ENCODE measurements at regions not wholly inside any gene's neighbourhood (a gene's known extent, or its start where the extent isn't known, plus 50 kb on each side); places are given as distances from the start of the nearest gene placed in this dataset.

GRCh38 chr9:80231318-80232236 is 659.8 kb downstream of the TLE4 start:
- Mint-ChIP-seq H3K27ac (no peak overlapping the region), H3K4me3 (no peak overlapping the region), H3K27me3 (no peaks in the 10 kb centered on the region), H3K36me3 (no peaks in the 10 kb centered on the region), H3K9me3 (peaks cover 3% of the 10 kb centered on the region), H3K4me1 (no peaks in the 10 kb centered on the region)
- no peak for ATAC-seq (ENCODE audit: low read depth)
- POLR2A ChIA-PET: no interaction called here
- no peak for DNase-seq

GRCh38 chr9:80223897-80224296 is 652.1 kb downstream of the TLE4 start:
- no peaks in the 10 kb centered on the region for H3K36me3 Mint-ChIP-seq
- peaks cover 4% of the 10 kb centered on the region for H3K9me3 Mint-ChIP-seq
- no peak overlapping the region for H3K4me3 Mint-ChIP-seq
- ATAC-seq (ENCODE audit: low read depth) (no peak), DNase-seq (no peak)
- H3K4me1 Mint-ChIP-seq: no peaks in the 10 kb centered on the region
- no peak overlapping the region for H3K27ac Mint-ChIP-seq
- no peaks in the 10 kb centered on the region for H3K27me3 Mint-ChIP-seq
- POLR2A ChIA-PET: no interaction called here

- Mint-ChIP-seq H3K27me3 (no peaks in the 10 kb centered on the region), H3K27ac (no peak overlapping the region), H3K9me3 (peaks cover 4% of the 10 kb centered on the region), H3K4me3 (no peak overlapping the region), H3K4me1 (no peaks in the 10 kb centered on the region), H3K36me3 (no peaks in the 10 kb centered on the region)
- ATAC-seq (ENCODE audit: low read depth) (no peak), DNase-seq (no peak)
- POLR2A ChIA-PET: no interaction called here
Measured at GRCh38 chr9:80222466-80223169, 650.9 kb downstream of the TLE4 start.

- DNase-seq (no peak), ATAC-seq (ENCODE audit: low read depth) (no peak)
- Mint-ChIP-seq H3K27me3 (no peaks in the 10 kb centered on the region), H3K9me3 (no peaks in the 10 kb centered on the region), H3K4me3 (no peak overlapping the region), H3K36me3 (no peaks in the 10 kb centered on the region), H3K27ac (no peak overlapping the region), H3K4me1 (no peaks in the 10 kb centered on the region)
- POLR2A ChIA-PET: no interaction called here
Measured at GRCh38 chr9:80218328-80218727, 646.6 kb downstream of the TLE4 start.

- ATAC-seq (ENCODE audit: low read depth): no peak
- no peak overlapping the region for H3K4me3 Mint-ChIP-seq
- H3K4me1 Mint-ChIP-seq: no peaks in the 10 kb centered on the region
- POLR2A ChIA-PET: no interaction called here
- H3K36me3 Mint-ChIP-seq: no peaks in the 10 kb centered on the region
- no peak for DNase-seq
- H3K27me3 Mint-ChIP-seq: no peaks in the 10 kb centered on the region
- H3K27ac Mint-ChIP-seq: no peak overlapping the region
- H3K9me3 Mint-ChIP-seq: peaks cover 6% of the 10 kb centered on the region
Measured at GRCh38 chr9:80213613-80214012, 641.8 kb downstream of the TLE4 start.

GRCh38 chr9:80208696-80209095 is 636.9 kb downstream of the TLE4 start:
- H3K4me3 Mint-ChIP-seq: no peak overlapping the region
- ATAC-seq (ENCODE audit: low read depth) (no peak), DNase-seq (no peak)
- no peak overlapping the region for H3K27ac Mint-ChIP-seq
- H3K4me1 Mint-ChIP-seq: no peaks in the 10 kb centered on the region
- peaks cover 6% of the 10 kb centered on the region for H3K9me3 Mint-ChIP-seq
- no peaks in the 10 kb centered on the region for H3K36me3 Mint-ChIP-seq
- POLR2A ChIA-PET: no interaction called here
- H3K27me3 Mint-ChIP-seq: no peaks in the 10 kb centered on the region

- Mint-ChIP-seq H3K27ac (no peak overlapping the region), H3K4me3 (no peak overlapping the region), H3K9me3 (no peaks in the 10 kb centered on the region), H3K36me3 (no peaks in the 10 kb centered on the region), H3K4me1 (no peaks in the 10 kb centered on the region), H3K27me3 (no peaks in the 10 kb centered on the region)
- no peak for ATAC-seq (ENCODE audit: low read depth)
- DNase-seq: no peak
- POLR2A ChIA-PET: no interaction called here
Measured at GRCh38 chr9:80204054-80204453, 632.3 kb downstream of the TLE4 start.

- Mint-ChIP-seq H3K4me1 (no peaks in the 10 kb centered on the region), H3K27me3 (no peaks in the 10 kb centered on the region), H3K4me3 (no peak overlapping the region), H3K36me3 (no peaks in the 10 kb centered on the region), H3K27ac (no peak overlapping the region), H3K9me3 (no peaks in the 10 kb centered on the region)
- DNase-seq: no peak
- ATAC-seq (ENCODE audit: low read depth): no peak
- POLR2A ChIA-PET: no interaction called here
Measured at GRCh38 chr9:80197661-80198060, 625.9 kb downstream of the TLE4 start.

GRCh38 chr9:80191108-80191507 is 619.3 kb downstream of the TLE4 start:
- ATAC-seq (ENCODE audit: low read depth) (no peak), DNase-seq (no peak)
- POLR2A ChIA-PET: no interaction called here
- Mint-ChIP-seq H3K4me3 (no peak overlapping the region), H3K36me3 (no peaks in the 10 kb centered on the region), H3K9me3 (no peaks in the 10 kb centered on the region), H3K27me3 (no peaks in the 10 kb centered on the region), H3K4me1 (no peaks in the 10 kb centered on the region), H3K27ac (no peak overlapping the region)

GRCh38 chr9:80188579-80188978 is 616.8 kb downstream of the TLE4 start:
- Mint-ChIP-seq H3K4me1 (no peaks in the 10 kb centered on the region), H3K4me3 (no peak overlapping the region), H3K9me3 (no peaks in the 10 kb centered on the region), H3K27ac (no peak overlapping the region), H3K27me3 (no peaks in the 10 kb centered on the region), H3K36me3 (no peaks in the 10 kb centered on the region)
- DNase-seq (no peak), ATAC-seq (ENCODE audit: low read depth) (no peak)
- POLR2A ChIA-PET: no interaction called here

GRCh38 chr9:80185112-80185738 is 613.5 kb downstream of the TLE4 start:
- Mint-ChIP-seq H3K9me3 (no peaks in the 10 kb centered on the region), H3K4me1 (no peaks in the 10 kb centered on the region), H3K27me3 (no peaks in the 10 kb centered on the region), H3K27ac (no peak overlapping the region), H3K36me3 (no peaks in the 10 kb centered on the region), H3K4me3 (no peak overlapping the region)
- POLR2A ChIA-PET: no interaction called here
- DNase-seq: no peak
- ATAC-seq (ENCODE audit: low read depth): no peak

- POLR2A ChIA-PET: no interaction called here
- no peak for DNase-seq
- Mint-ChIP-seq H3K4me3 (no peak overlapping the region), H3K27ac (no peak overlapping the region), H3K9me3 (no peaks in the 10 kb centered on the region), H3K27me3 (no peaks in the 10 kb centered on the region), H3K4me1 (no peaks in the 10 kb centered on the region), H3K36me3 (no peaks in the 10 kb centered on the region)
- no peak for ATAC-seq (ENCODE audit: low read depth)
Measured at GRCh38 chr9:80177949-80178480, 606.2 kb downstream of the TLE4 start.

- Mint-ChIP-seq H3K4me3 (no peak overlapping the region), H3K36me3 (no peaks in the 10 kb centered on the region), H3K27ac (no peak overlapping the region), H3K4me1 (no peaks in the 10 kb centered on the region), H3K9me3 (no peaks in the 10 kb centered on the region), H3K27me3 (peaks cover 1% of the 10 kb centered on the region)
- ATAC-seq (ENCODE audit: low read depth): no peak
- POLR2A ChIA-PET: no interaction called here
- DNase-seq: no peak
Measured at GRCh38 chr9:80175286-80176150, 603.8 kb downstream of the TLE4 start.

Measured in activated naive CD8-positive, alpha-beta T cell treated with anti-CD3 and anti-CD28 coated beads, Interleukin-2, amount 10 ng/mL, durations not matched to agents 7 days and 5 days (primary cell).